B cell (primary cell): ENCODE measurements at regions not wholly inside any gene's neighbourhood (a gene's known extent, or its start where the extent isn't known, plus 50 kb on each side); places are given as distances from the start of the nearest gene placed in this dataset.

Experiments
- ATAC-seq: fragments of 200-7000 bp; cut with Tn5 transposase; one replicate; pipeline ENCODE4 v1.10.0; 2021; ENCODE audit warnings: low read depth, mild to moderate bottlenecking, moderate number of reproducible peaks, moderate library complexity
- CTCF ChIA-PET: fragments of 350-600 bp; sonication (Branson Sonifier 250); formaldehyde crosslinking; loops from one replicate; lab custom pipeline; 2021; ENCODE audit warnings: antibody characterized with exemption, inconsistent platforms; lab: Charles Lee
- POLR2A ChIA-PET: fragments of 350-600 bp; sonication (Branson Sonifier 250); formaldehyde crosslinking; loops from one replicate; lab custom pipeline; 2021; ENCODE audit warnings: antibody characterized with exemption; lab: Charles Lee
- DNase-seq: peaks from one replicate; pipeline ENCODE4 v3.0.0; 2013
- H2AFZ ChIP-seq: 2 replicates; pipeline ENCODE4 v1.6.1; 2012; ENCODE audit warnings: mild to moderate bottlenecking, low read depth, low read length; ENCODE audit not compliant: insufficient read depth, poor library complexity, severe bottlenecking
- H3K27ac ChIP-seq, 2 donors: 1 replicate in 1 of 2; 2 replicates in 1 of 2; pipeline ENCODE4 v1.5.1; 2012 to 2013; ENCODE audit warnings: low read length in 2 of 2, mild to moderate bottlenecking in 2 of 2, moderate library complexity in 1 of 2
- H3K27me3 ChIP-seq, 4 experiments: fragments of 200-600 bp in 1 of 4; sonication (generic) in 1 of 4; replicated peaks in 1 of 4; 1 replicate in 2 of 4; 2 replicates in 2 of 4; pipeline versions ENCODE4 v1.6.1 to v1.7.0; 2013 to 2016; ENCODE audit warnings: low read length in 3 of 4, mild to moderate bottlenecking in 2 of 4, mixed read lengths in 1 of 4, moderate library complexity in 1 of 4; ENCODE audit not compliant: insufficient read depth in 4 of 4, control insufficient read depth in 3 of 4; ENCODE audit errors: control extremely low read depth in 1 of 4
- H3K36me3 ChIP-seq, 2 experiments: replicated peaks in 1 of 2; 1 replicate in 1 of 2; 2 replicates in 1 of 2; pipeline versions ENCODE4 v1.6.1 to v1.7.1; 2013; ENCODE audit warnings: low read length in 1 of 2; ENCODE audit not compliant: insufficient read depth in 2 of 2, control insufficient read depth in 1 of 2; ENCODE audit errors: control extremely low read depth in 1 of 2, extremely low read depth in 1 of 2
- H3K4me1 ChIP-seq, 2 donors: fragments of 200-600 bp in 1 of 2; sonication (generic) in 1 of 2; 1 replicate in 1 of 2; 2 replicates in 1 of 2; pipeline versions ENCODE4 v1.5.1 to v1.6.1; 2013 to 2017; ENCODE audit warnings: low read length in 2 of 2; ENCODE audit not compliant: control insufficient read depth in 2 of 2, insufficient read depth in 2 of 2
- H3K4me2 ChIP-seq: replicated peaks from 2 replicates; pipeline ENCODE3; 2012; ENCODE audit warnings: mild to moderate bottlenecking, low read depth, low read length; ENCODE audit not compliant: poor library complexity, severe bottlenecking
- H3K4me3 ChIP-seq, 5 experiments: fragments of 200-600 bp in 1 of 5; sonication (generic) in 1 of 5; 1 replicate in 3 of 5; 2 replicates in 2 of 5; pipeline versions ENCODE4 v1.5.1 to v1.7.0; 2011 to 2016; ENCODE audit warnings: low read length in 4 of 5, mild to moderate bottlenecking in 4 of 5, low read depth in 2 of 5, control low read depth in 1 of 5, moderate library complexity in 1 of 5; ENCODE audit not compliant: insufficient read depth in 1 of 5; ENCODE audit errors: control extremely low read depth in 1 of 5, extremely low read depth in 1 of 5
- H3K79me2 ChIP-seq: fragments of 200-600 bp; sonication (generic); one replicate; pipeline ENCODE4 v1.6.0; 2016; ENCODE audit warnings: low read length; ENCODE audit not compliant: control insufficient read depth, insufficient read depth
- H3K9ac ChIP-seq: fragments of 200-600 bp; sonication (generic); 2 replicates; pipeline ENCODE4 v1.6.1; 2017; ENCODE audit warnings: mild to moderate bottlenecking, low read length, moderate library complexity
- H3K9me3 ChIP-seq, 3 donors: one replicate each; pipeline versions ENCODE4 v1.6.1 to v1.7.1; 2013; ENCODE audit warnings: low read length in 2 of 3; ENCODE audit not compliant: control insufficient read depth in 2 of 3, insufficient read depth in 1 of 3; ENCODE audit errors: control extremely low read depth in 1 of 3
- H4K20me1 ChIP-seq: 2 replicates; pipeline ENCODE4 v1.6.0; 2012; ENCODE audit warnings: mild to moderate bottlenecking, low read length; ENCODE audit not compliant: insufficient read depth, control insufficient read depth, poor library complexity, severe bottlenecking
- H3K27ac Mint-ChIP-seq: one replicate; pipeline ENCODE4 v1.8.0; 2021; ENCODE audit warnings: mixed read lengths
- H3K27me3 Mint-ChIP-seq: one replicate; pipeline ENCODE4 v1.8.0; 2021; ENCODE audit warnings: mixed read lengths
- H3K4me1 Mint-ChIP-seq: one replicate; pipeline ENCODE4 v1.8.0; 2021; ENCODE audit warnings: mixed read lengths
- H3K4me3 Mint-ChIP-seq: one replicate; pipeline ENCODE4 v1.8.0; 2021; ENCODE audit warnings: mixed read lengths
- H3K9me3 Mint-ChIP-seq: one replicate; pipeline ENCODE4 v1.8.0; 2022; ENCODE audit warnings: mixed read lengths; ENCODE audit not compliant: insufficient read depth
- EZH2 ChIP-seq: IDR thresholded peaks from 2 replicates; pipeline ENCODE4 v1.6.1; 2012; ENCODE audit warnings: borderline replicate concordance, low read depth, mild to moderate bottlenecking, moderate library complexity, low read length; ENCODE audit not compliant: insufficient read depth, poor library complexity, severe bottlenecking
- WGBS: methylation state at CpG from one replicate; pipeline ENCODE4 v1.1.5; 2013; ENCODE audit warnings: missing lambda C conversion rate; ENCODE audit not compliant: insufficient coverage; 5-methylcytosine and 5-hydroxymethylcytosine counted together
- intact Hi-C: fragments of 100-400 bp; cut with micrococcal nuclease; formaldehyde crosslinking; loops from one replicate; pipeline ENCODE4 v1.10.0; 2022
- TF ChIP-seq, protein P1 (sequence below): fragments of 200-600 bp; IDR thresholded peaks from one replicate; pipeline ENCODE4 v1.8.0; 2022; ENCODE audit warnings: antibody characterized with exemption, mild to moderate bottlenecking

GRCh38 chr4:165662341-165662740 is 210.7 kb upstream of the TLL1 start:
- intact Hi-C loops = no loop called here
- Histone ChIP-seq H3K79me2 (no peaks in the 10 kb centered on the region), H3K36me3 (no peaks in the 10 kb centered on the region), H2AFZ (no peak overlapping the region), H3K4me2 (no peak overlapping the region), H3K9me3 (no peaks in the 10 kb centered on the region), H3K27me3 (no peaks in the 10 kb centered on the region), H3K4me3 (no peak overlapping the region), H3K4me1 (no peaks in the 10 kb centered on the region), H4K20me1 (no peaks in the 10 kb centered on the region), H3K9ac (no peak overlapping the region), H3K27ac (no peak overlapping the region)
- Mint-ChIP-seq H3K9me3 (no peaks in the 10 kb centered on the region), H3K4me1 (no peaks in the 10 kb centered on the region), H3K4me3 (no peak overlapping the region), H3K27ac (no peak overlapping the region), H3K27me3 (no peaks in the 10 kb centered on the region)
- CTCF ChIA-PET = no interaction called here
- POLR2A ChIA-PET = no interaction called here
- 75% methylated on average over 1 of the region's 2 CpGs for WGBS
- ATAC-seq (no peak), DNase-seq (no peak)
- TF ChIP-seq, protein P1, sequence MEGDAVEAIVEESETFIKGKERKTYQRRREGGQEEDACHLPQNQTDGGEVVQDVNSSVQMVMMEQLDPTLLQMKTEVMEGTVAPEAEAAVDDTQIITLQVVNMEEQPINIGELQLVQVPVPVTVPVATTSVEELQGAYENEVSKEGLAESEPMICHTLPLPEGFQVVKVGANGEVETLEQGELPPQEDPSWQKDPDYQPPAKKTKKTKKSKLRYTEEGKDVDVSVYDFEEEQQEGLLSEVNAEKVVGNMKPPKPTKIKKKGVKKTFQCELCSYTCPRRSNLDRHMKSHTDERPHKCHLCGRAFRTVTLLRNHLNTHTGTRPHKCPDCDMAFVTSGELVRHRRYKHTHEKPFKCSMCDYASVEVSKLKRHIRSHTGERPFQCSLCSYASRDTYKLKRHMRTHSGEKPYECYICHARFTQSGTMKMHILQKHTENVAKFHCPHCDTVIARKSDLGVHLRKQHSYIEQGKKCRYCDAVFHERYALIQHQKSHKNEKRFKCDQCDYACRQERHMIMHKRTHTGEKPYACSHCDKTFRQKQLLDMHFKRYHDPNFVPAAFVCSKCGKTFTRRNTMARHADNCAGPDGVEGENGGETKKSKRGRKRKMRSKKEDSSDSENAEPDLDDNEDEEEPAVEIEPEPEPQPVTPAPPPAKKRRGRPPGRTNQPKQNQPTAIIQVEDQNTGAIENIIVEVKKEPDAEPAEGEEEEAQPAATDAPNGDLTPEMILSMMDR = no peak
- TF ChIP-seq EZH2 = no peak

DNA sequence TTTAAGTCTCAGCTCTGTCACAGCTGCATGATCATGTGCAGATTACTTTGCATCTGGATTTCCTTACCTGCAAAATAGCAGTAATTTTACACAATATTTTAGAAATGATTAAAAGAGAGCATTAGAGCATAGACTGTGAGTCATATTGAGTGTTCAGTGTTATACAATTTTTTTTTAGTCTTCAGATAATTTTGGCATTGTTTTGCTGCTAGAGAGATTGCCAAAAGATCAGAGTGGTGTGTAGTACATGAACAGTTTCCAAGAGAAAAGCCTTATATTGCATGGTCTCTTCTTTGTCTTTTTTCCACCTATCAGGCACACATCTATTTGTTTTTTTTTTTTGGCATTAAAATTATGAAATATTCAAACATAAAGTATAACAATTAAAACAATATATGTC is 209.6 kb upstream of the TLL1 start:
- no peaks in the 10 kb centered on the region for H4K20me1 ChIP-seq
- no peak overlapping the region for H3K9ac ChIP-seq
- Mint-ChIP-seq H3K27ac (no peak overlapping the region), H3K27me3 (no peaks in the 10 kb centered on the region), H3K4me3 (no peak overlapping the region), H3K9me3 (no peaks in the 10 kb centered on the region), H3K4me1 (no peaks in the 10 kb centered on the region)
- H3K27me3 ChIP-seq = no peaks in the 10 kb centered on the region
- TF ChIP-seq, protein P1 = no peak
- TF ChIP-seq EZH2 = no peak
- no peak overlapping the region for H3K27ac ChIP-seq
- no peaks in the 10 kb centered on the region for H3K9me3 ChIP-seq
- H3K79me2 ChIP-seq = no peaks in the 10 kb centered on the region
- no peak overlapping the region for H3K4me3 ChIP-seq
- no peak overlapping the region for H2AFZ ChIP-seq
- POLR2A ChIA-PET = no interaction called here
- intact Hi-C loops = no loop called here
- H3K4me2 ChIP-seq = no peak overlapping the region
- CTCF ChIA-PET = no interaction called here
- H3K4me1 ChIP-seq = no peaks in the 10 kb centered on the region
- ATAC-seq (no peak), DNase-seq (no peak)
- H3K36me3 ChIP-seq = no peaks in the 10 kb centered on the region
